Epithelial cell of esophagus (primary cell): ENCODE measurements at regions not wholly inside any gene's neighbourhood (a gene's known extent, or its start where the extent isn't known, plus 50 kb on each side); places are given as distances from the start of the nearest gene placed in this dataset.
"Not testable (repeated sequence)": the region's sequence is repeated elsewhere in the genome, so short reads cannot be mapped to it uniquely, and the experiment has no call there.

ENCODE experiments used
- DNase-seq: peaks from one replicate; pipeline ENCODE4 v3.0.0; 2010; ENCODE audit warnings: low read depth
- H3K4me3 ChIP-seq: 2 replicates; pipeline ENCODE4 v1.5.1; 2011; ENCODE audit warnings: mild to moderate bottlenecking, low read length, control low read depth
- TF ChIP-seq, protein P1 (sequence below): IDR thresholded peaks from 2 replicates; pipeline ENCODE4 v1.5.1; 2011; ENCODE audit warnings: low read depth, mild to moderate bottlenecking, low read length, control low read depth, inconsistent platforms; ENCODE audit not compliant: insufficient read depth; ENCODE audit errors: missing control alignments

DNA sequence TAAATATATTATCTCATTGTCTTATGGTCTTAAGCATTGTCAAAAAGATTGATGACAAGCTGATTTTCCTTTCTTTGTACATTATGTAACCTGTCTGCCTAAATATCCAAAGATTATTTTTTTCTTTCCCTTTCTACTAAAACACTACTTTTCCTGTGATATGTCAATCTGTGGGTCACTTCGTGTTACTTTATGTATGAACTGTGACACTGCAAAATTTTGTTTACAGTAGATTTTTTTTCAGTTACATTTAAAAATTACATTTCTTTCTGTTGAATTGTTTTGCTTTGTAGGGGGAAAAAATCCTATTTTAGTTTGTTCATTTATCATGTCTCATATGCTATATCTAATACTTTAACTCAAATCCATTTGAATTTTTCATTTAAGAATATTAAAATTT lies 392.3 kb upstream of the ATXN7L3B start:
- DNase-seq, result no peak
- no peak overlapping the region for H3K4me3 ChIP-seq
- TF ChIP-seq, protein P1, sequence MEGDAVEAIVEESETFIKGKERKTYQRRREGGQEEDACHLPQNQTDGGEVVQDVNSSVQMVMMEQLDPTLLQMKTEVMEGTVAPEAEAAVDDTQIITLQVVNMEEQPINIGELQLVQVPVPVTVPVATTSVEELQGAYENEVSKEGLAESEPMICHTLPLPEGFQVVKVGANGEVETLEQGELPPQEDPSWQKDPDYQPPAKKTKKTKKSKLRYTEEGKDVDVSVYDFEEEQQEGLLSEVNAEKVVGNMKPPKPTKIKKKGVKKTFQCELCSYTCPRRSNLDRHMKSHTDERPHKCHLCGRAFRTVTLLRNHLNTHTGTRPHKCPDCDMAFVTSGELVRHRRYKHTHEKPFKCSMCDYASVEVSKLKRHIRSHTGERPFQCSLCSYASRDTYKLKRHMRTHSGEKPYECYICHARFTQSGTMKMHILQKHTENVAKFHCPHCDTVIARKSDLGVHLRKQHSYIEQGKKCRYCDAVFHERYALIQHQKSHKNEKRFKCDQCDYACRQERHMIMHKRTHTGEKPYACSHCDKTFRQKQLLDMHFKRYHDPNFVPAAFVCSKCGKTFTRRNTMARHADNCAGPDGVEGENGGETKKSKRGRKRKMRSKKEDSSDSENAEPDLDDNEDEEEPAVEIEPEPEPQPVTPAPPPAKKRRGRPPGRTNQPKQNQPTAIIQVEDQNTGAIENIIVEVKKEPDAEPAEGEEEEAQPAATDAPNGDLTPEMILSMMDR, result no peak

DNA sequence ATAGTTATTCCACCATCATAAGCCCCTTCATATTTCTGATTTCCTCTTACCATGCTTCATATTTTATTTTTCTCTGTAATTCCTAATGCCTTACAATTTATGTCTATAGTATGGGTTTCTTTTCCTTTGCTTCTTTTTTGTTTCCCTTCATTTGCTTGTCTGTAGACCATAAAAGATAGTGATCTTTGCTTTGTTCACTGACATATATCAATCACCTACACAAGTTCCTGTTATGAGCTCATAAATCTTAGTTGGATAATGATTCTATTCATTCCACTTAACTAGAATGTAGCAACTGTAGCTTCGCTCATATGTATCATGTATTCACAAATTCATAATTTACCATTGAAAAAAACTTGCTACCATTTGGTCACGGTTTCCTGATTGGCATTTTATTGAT lies 388.8 kb upstream of the ATXN7L3B start:
- no peak for DNase-seq
- TF ChIP-seq, protein P1, result no peak
- H3K4me3 ChIP-seq, result no peak overlapping the region

DNA sequence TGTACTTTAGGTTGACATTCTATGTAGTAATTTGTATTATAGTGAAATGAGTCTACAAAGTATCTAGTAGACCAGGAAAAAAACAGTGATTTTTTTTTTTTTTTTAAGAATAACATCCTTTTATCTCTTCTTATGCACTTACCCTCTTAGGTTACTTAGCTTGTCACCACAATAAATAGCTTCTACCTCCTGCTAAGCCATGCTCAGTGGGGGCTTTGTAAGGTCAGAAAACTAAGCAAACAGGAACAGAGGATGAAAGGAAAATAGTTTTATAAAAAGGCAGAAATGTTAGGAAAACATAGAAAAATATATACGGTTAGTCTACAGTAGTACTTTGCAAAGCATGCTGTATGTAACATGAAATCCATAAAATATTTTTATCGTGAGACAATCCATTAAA lies 385.3 kb upstream of the ATXN7L3B start:
- H3K4me3 ChIP-seq, result no peak overlapping the region
- DNase-seq, result no peak
- TF ChIP-seq, protein P1, result no peak

DNA sequence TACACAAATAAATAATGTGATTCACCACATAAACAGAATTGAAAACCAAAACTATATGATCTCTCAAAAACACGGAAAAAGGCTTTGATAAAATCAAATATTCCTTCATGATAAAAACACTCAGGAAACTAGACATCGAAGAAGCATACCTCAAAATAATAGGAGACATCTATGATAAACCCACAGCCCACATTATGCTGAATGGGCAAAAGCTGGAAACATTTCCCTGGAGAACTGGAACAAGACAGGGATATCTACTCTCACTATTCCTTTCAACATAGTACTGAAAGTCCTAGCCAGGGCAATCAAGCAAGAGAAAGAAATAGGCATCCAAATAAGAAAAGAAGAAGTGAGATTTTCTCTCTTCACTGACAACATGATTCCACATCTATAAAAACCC lies 371.5 kb upstream of the ATXN7L3B start:
- no peak overlapping the region for H3K4me3 ChIP-seq
- DNase-seq, result no peak
- TF ChIP-seq, protein P1, result no peak

DNA sequence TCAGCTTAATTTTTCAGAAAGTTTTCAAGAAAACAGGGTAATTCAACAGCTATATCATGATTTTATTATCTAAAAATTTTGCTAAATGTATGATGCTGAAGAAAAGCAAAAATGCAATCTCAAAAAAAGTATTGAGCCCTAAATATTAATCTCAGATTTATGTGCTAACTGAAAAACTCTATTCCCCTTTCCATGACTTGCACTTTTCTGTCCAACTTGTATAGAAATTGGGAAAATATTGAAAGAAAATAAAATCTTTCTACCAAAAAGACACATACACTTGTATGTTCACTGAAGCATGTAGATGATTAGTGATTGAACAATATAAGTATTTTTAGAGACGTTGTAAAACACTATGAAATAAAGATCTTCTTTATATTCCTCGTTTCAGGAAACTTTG lies 368.0 kb upstream of the ATXN7L3B start:
- no peak overlapping the region for H3K4me3 ChIP-seq
- DNase-seq, result no peak
- TF ChIP-seq, protein P1, result no peak

DNA sequence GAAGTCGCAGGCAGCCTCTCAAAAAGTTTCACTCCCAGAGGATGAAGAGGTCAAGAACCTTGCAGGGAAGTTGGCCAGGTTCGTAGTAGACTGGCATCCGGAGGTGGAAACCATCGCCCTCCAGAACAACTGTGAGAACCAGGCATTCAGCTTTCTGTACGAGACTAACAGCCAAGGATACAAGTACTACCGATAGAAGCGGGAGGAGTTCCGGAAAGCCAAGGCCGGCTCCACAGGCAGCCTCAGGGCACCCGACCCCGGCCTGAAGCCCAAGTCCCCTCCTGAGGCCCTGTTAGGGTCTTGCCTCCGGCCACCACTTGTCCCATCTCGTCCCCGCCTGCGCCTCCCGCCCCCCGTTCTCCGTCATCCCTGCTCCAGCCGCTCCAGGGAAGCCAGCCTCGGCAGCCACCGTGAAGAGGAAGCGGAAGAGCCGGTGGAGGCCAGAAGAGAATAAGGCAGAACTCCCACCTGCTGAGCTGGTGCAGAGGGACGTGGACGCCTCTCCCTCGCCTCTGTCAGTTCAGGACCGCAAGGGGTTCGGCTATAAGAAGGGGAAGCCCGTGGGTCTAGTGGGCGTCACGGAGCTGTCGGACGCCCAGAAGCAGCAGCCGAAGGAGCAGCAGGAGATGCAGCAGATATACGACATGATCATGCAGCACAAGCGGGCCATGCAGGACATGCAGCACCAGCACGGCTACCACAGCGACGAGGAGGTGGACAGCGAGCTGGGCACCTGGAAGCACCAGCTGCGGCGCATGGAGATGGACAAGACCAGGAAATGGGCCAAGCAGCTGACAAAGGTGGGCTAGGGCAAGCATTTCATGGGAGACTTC lies 366.8 kb upstream of the ATXN7L3B start:
- DNase-seq, result no peak
- TF ChIP-seq, protein P1, result no peak
- no peak overlapping the region for H3K4me3 ChIP-seq

DNA sequence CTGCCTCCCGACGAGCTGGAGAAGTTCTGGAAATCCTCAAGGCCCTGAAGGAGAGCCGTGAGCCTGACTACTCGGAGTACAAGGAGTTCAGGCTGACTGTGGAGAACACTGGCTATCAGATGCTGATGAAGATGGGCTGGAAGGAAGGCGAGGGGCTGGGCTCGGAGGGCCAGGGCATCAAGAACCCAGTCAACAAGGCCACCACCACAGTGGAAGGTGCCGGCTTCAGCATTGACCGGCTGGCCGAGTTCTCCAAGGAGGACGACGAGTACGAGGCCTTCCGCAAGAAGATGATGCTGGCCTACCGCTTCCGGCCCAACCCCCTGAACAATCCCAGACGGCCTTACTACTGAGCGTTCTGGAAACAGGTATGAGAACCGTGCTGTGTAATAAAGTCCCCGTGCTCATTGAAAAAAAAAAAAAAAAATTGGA lies 366.1 kb upstream of the ATXN7L3B start:
- no peak overlapping the region for H3K4me3 ChIP-seq
- no peak for DNase-seq
- TF ChIP-seq, protein P1, result no peak

DNA sequence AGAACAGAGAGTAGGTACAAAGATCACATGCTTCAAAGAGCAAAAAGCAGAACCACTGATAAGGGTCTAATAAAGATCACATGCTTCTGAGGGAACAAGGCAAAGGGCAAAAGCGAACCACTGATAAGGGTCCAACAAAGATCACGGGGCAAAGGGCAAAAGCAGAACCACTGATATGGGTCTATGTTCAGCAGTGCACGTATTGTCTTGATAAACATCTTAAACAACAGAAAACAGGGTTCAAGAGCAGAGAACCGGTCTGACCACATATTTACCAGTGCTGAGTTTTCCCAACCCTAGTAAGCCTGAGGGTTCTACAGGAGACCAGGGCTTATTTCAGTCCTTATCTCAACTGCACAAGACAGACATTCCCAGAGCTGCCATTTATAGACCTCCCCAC lies 362.7 kb upstream of the ATXN7L3B start:
- DNase-seq, H3K4me3 ChIP-seq: not testable (repeated sequence)
